Sigmoid colon (tissue), 4 donors: ENCODE measurements at regions not wholly inside any gene's neighbourhood (a gene's known extent, or its start where the extent isn't known, plus 50 kb on each side); places are given as distances from the start of the nearest gene placed in this dataset.

Experiments
- EP300 ChIP-seq, 4 donors: sonication (generic); formaldehyde crosslinking; IDR thresholded peaks; one replicate each; pipeline ENCODE4 v1.6.1; 2017; ENCODE audit warnings: antibody characterized with exemption in 4 of 4
- POLR2AphosphoS5 ChIP-seq, 4 donors: sonication (generic); formaldehyde crosslinking; IDR thresholded peaks; one replicate each; pipeline ENCODE4 v1.6.1; 2017; ENCODE audit warnings: antibody characterized with exemption in 4 of 4
- TF ChIP-seq, protein P1 (sequence below), 4 experiments: fragments of 450-650 bp in 3 of 4; fragments of 200-600 bp in 1 of 4; IDR thresholded peaks; one replicate each; pipeline ENCODE4 v1.5.1; 2016 to 2019; ENCODE audit warnings: antibody characterized with exemption in 4 of 4, mild to moderate bottlenecking in 3 of 4, moderate library complexity in 2 of 4

- TF ChIP-seq EP300 (IDR thresholded peaks at IDR 0.05) (no peak), POLR2AphosphoS5 (IDR thresholded peaks at IDR 0.05) (no peak)
- TF ChIP-seq, protein P1, sequence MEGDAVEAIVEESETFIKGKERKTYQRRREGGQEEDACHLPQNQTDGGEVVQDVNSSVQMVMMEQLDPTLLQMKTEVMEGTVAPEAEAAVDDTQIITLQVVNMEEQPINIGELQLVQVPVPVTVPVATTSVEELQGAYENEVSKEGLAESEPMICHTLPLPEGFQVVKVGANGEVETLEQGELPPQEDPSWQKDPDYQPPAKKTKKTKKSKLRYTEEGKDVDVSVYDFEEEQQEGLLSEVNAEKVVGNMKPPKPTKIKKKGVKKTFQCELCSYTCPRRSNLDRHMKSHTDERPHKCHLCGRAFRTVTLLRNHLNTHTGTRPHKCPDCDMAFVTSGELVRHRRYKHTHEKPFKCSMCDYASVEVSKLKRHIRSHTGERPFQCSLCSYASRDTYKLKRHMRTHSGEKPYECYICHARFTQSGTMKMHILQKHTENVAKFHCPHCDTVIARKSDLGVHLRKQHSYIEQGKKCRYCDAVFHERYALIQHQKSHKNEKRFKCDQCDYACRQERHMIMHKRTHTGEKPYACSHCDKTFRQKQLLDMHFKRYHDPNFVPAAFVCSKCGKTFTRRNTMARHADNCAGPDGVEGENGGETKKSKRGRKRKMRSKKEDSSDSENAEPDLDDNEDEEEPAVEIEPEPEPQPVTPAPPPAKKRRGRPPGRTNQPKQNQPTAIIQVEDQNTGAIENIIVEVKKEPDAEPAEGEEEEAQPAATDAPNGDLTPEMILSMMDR (IDR thresholded peaks at IDR 0.05) = no peak
Observed at GRCh38 chr4:13955551-13955950, 328.0 kb upstream of the BOD1L1 start.
